HEK293 (cell line): ENCODE measurements at regions not wholly inside any gene's neighbourhood (a gene's known extent, or its start where the extent isn't known, plus 50 kb on each side); places are given as distances from the start of the nearest gene placed in this dataset.

ENCODE experiments used
- CTCF ChIP-seq: fragments of 450-650 bp; formaldehyde crosslinking; IDR thresholded peaks from 2 replicates; pipeline ENCODE4 v1.5.1; 2016; ENCODE audit warnings: missing biosample characterization, missing genetic modification characterization
- MYNN ChIP-seq: fragments of 450-650 bp; formaldehyde crosslinking; IDR thresholded peaks from 2 replicates; pipeline ENCODE4 v1.5.1; 2016; ENCODE audit warnings: missing biosample characterization, missing genetic modification characterization, borderline replicate concordance
- ZFP41 ChIP-seq: fragments of 450-650 bp; formaldehyde crosslinking; IDR thresholded peaks from 2 replicates; pipeline ENCODE4 v1.5.1; 2016; ENCODE audit warnings: missing biosample characterization, missing genetic modification characterization, borderline replicate concordance

GRCh38 chr3:78003090-78003489, 963.2 kb downstream of the ROBO2 start:
- TF ChIP-seq MYNN (tag by site-specific recombination) (no peak), CTCF (no peak), ZFP41 (no peak)
